ENCODE measurements at regions not wholly inside any gene's neighbourhood (a gene's known extent, or its start where the extent isn't known, plus 50 kb on each side); places are given as distances from the start of the nearest gene placed in this dataset.
"Not testable (repeated sequence)": the region's sequence is repeated elsewhere in the genome, so short reads cannot be mapped to it uniquely, and the experiment has no call there.

- not testable (repeated sequence) for TF ChIP-seq CTCF, POLR2AphosphoS5, EP300 (IDR thresholded peaks at IDR 0.05)
Measured at GRCh38 chr21:31814356-31814755, 58.5 kb upstream of the HUNK start.

All from upper lobe of left lung (tissue), 4 donors.